ENCODE measurements at regions not wholly inside any gene's neighbourhood (a gene's known extent, or its start where the extent isn't known, plus 50 kb on each side); places are given as distances from the start of the nearest gene placed in this dataset.
A peak's percentile ranks its signal among the peaks of the same experiment; 100 is the strongest.

GRCh38 chr13:30000370-30000765, 150.0 kb upstream of the UBL3 start:
- H3K4me1 ChIP-seq = no peaks in the 10 kb centered on the region

GRCh38 chr13:29999492-30000369, 149.3 kb upstream of the UBL3 start:
- Histone ChIP-seq H3K36me3 (no peaks in the 10 kb centered on the region), H3K27ac (peak overlapping the region; percentile 43), H3K27me3 (no peaks in the 10 kb centered on the region), H3K9ac (ENCODE audit: low read depth in 2 of 2, low read length in 2 of 2) (no peak overlapping the region), H3K9me3 (no peaks in the 10 kb centered on the region), H3K4me3 (no peak overlapping the region), H3K4me1 (no peaks in the 10 kb centered on the region)
- intact Hi-C loops (cut with DNase I) = no loop called here
- DNase-seq = peak; percentile 56
- no peak for TF ChIP-seq CTCF (IDR thresholded peaks at IDR 0.05)

More at GRCh38 chr13:30000370-30000765, 150.0 kb upstream of the UBL3 start:
- H3K9me3 ChIP-seq = no peaks in the 10 kb centered on the region
- no peak overlapping the region for H3K4me3 ChIP-seq
- H3K9ac ChIP-seq (ENCODE audit: low read depth in 2 of 2, low read length in 2 of 2) = no peak overlapping the region
- no peaks in the 10 kb centered on the region for H3K27me3 ChIP-seq
- TF ChIP-seq CTCF (IDR thresholded peaks at IDR 0.05) = no peak
- H3K36me3 ChIP-seq = no peaks in the 10 kb centered on the region
- peak; percentile 63 for DNase-seq
- peak overlapping the region; percentile 43 for H3K27ac ChIP-seq
- intact Hi-C loops (cut with DNase I) = no loop called here

GRCh38 chr13:29996316-29996715, 145.9 kb upstream of the UBL3 start:
- H3K4me1 ChIP-seq = no peaks in the 10 kb centered on the region
- no peak for TF ChIP-seq CTCF (IDR thresholded peaks at IDR 0.05)
- no peak for DNase-seq
- no peak overlapping the region for H3K27ac ChIP-seq
- H3K9me3 ChIP-seq = no peaks in the 10 kb centered on the region
- no peaks in the 10 kb centered on the region for H3K36me3 ChIP-seq
- H3K4me3 ChIP-seq = no peak overlapping the region
- H3K27me3 ChIP-seq = no peaks in the 10 kb centered on the region
- intact Hi-C loops (cut with DNase I) = no loop called here
- no peak overlapping the region for H3K9ac ChIP-seq (ENCODE audit: low read depth in 2 of 2, low read length in 2 of 2)

GRCh38 chr13:29994911-29995595, 144.6 kb upstream of the UBL3 start:
- Histone ChIP-seq H3K9ac (ENCODE audit: low read depth in 2 of 2, low read length in 2 of 2) (no peak overlapping the region), H3K27ac (no peak overlapping the region), H3K4me3 (no peak overlapping the region), H3K36me3 (no peaks in the 10 kb centered on the region), H3K27me3 (no peaks in the 10 kb centered on the region), H3K4me1 (no peaks in the 10 kb centered on the region), H3K9me3 (no peaks in the 10 kb centered on the region)
- DNase-seq = no peak
- intact Hi-C loops (cut with DNase I) = no loop called here
- TF ChIP-seq CTCF (IDR thresholded peaks at IDR 0.05) = no peak

- H3K4me1 ChIP-seq = no peaks in the 10 kb centered on the region
- TF ChIP-seq CTCF (IDR thresholded peaks at IDR 0.05) = no peak
- no peaks in the 10 kb centered on the region for H3K9me3 ChIP-seq
- intact Hi-C loops (cut with DNase I) = no loop called here
- no peak overlapping the region for H3K27ac ChIP-seq
- no peak for DNase-seq
- no peaks in the 10 kb centered on the region for H3K27me3 ChIP-seq
- H3K36me3 ChIP-seq = no peaks in the 10 kb centered on the region
- H3K4me3 ChIP-seq = no peak overlapping the region
- no peak overlapping the region for H3K9ac ChIP-seq (ENCODE audit: low read depth in 2 of 2, low read length in 2 of 2)
Observed at GRCh38 chr13:29993716-29994488, 143.5 kb upstream of the UBL3 start.
